ENCODE measurements at regions not wholly inside any gene's neighbourhood (a gene's known extent, or its start where the extent isn't known, plus 50 kb on each side); places are given as distances from the start of the nearest gene placed in this dataset.

GRCh38 chr2:150373374-150373773, 114.1 kb downstream of the RND3 start:
- TF ChIP-seq POLR2AphosphoS5 (IDR thresholded peaks at IDR 0.05; ENCODE audit: low read depth, low read length) (no peak), CTCF (IDR thresholded peaks at IDR 0.05) (no peak), TCF7L2 (IDR thresholded peaks at IDR 0.05; ENCODE audit: low read depth, low read length) (no peak), SIN3A (IDR thresholded peaks at IDR 0.05; ENCODE audit: borderline replicate concordance, insufficient read depth, low read depth, low read length) (no peak), REST (IDR thresholded peaks at IDR 0.05; ENCODE audit: insufficient read depth in 1 of 2, low read depth in 2 of 2, low read length in 1 of 2) (no peak)
